H9 (cell line): ENCODE measurements at regions not wholly inside any gene's neighbourhood (a gene's known extent, or its start where the extent isn't known, plus 50 kb on each side); places are given as distances from the start of the nearest gene placed in this dataset.

ENCODE experiments used
- DNase-seq: peaks from one replicate; pipeline ENCODE4 v3.0.0-alpha.2; 2017
- H2AFZ ChIP-seq: one replicate; pipeline ENCODE4 v1.6.1; 2013; ENCODE audit warnings: mild to moderate bottlenecking, low read length, control low read depth, moderate library complexity
- H2AK5ac ChIP-seq: 2 replicates; pipeline ENCODE4 v1.6.1; 2013; ENCODE audit warnings: low read length, control low read depth, mixed read lengths; ENCODE audit not compliant: insufficient read length
- H2BK120ac ChIP-seq: one replicate; pipeline ENCODE4 v1.6.1; 2013; ENCODE audit warnings: low read depth, mild to moderate bottlenecking, low read length, control low read depth, inconsistent platforms; ENCODE audit not compliant: poor library complexity, severe bottlenecking
- H2BK12ac ChIP-seq: 2 replicates; pipeline ENCODE4 v1.6.1; 2013; ENCODE audit warnings: low read length, control low read depth, mixed read lengths, low read depth; ENCODE audit not compliant: insufficient read length
- H2BK15ac ChIP-seq: 2 replicates; pipeline ENCODE4 v1.6.1; 2013; ENCODE audit warnings: low read depth, low read length, control low read depth
- H2BK20ac ChIP-seq: one replicate; pipeline ENCODE4 v1.6.1; 2013; ENCODE audit warnings: low read depth, mild to moderate bottlenecking, low read length, control low read depth, inconsistent platforms; ENCODE audit not compliant: poor library complexity, severe bottlenecking
- H2BK5ac ChIP-seq: 2 replicates; pipeline ENCODE4 v1.6.1; 2013; ENCODE audit warnings: low read length, control low read depth, mixed read lengths; ENCODE audit not compliant: insufficient read length
- H3K14ac ChIP-seq: 2 replicates; pipeline ENCODE4 v1.6.1; 2013; ENCODE audit warnings: low read length, control low read depth; ENCODE audit not compliant: insufficient read depth
- H3K18ac ChIP-seq: 2 replicates; pipeline ENCODE4 v1.6.1; 2013; ENCODE audit warnings: low read depth, mild to moderate bottlenecking, mixed read lengths, low read length, control low read depth; ENCODE audit not compliant: insufficient read length
- H3K23ac ChIP-seq: 2 replicates; pipeline ENCODE4 v1.6.1; 2013; ENCODE audit warnings: low read length, control low read depth, mixed read lengths, low read depth; ENCODE audit not compliant: insufficient read length
- H3K23me2 ChIP-seq: 2 replicates; pipeline ENCODE4 v1.6.1; 2013; ENCODE audit warnings: low read depth, mild to moderate bottlenecking, mixed read lengths, low read length, control low read depth; ENCODE audit not compliant: insufficient read length, poor library complexity, severe bottlenecking
- H3K27ac ChIP-seq: 2 replicates; pipeline ENCODE4 v1.5.1; 2013; ENCODE audit warnings: low read length, control low read depth, mixed read lengths, low read depth; ENCODE audit not compliant: insufficient read length
- H3K27me3 ChIP-seq: 2 replicates; pipeline ENCODE4 v1.6.1; 2013; ENCODE audit warnings: low read length, control low read depth, inconsistent platforms; ENCODE audit not compliant: insufficient read depth
- H3K4ac ChIP-seq: 2 replicates; pipeline ENCODE4 v1.6.1; 2013; ENCODE audit warnings: low read depth, mild to moderate bottlenecking, control low read depth, inconsistent platforms, low read length, moderate library complexity
- H3K4me1 ChIP-seq: 2 replicates; pipeline ENCODE4 v1.6.1; 2013; ENCODE audit warnings: low read length, control low read depth, inconsistent platforms; ENCODE audit not compliant: insufficient read depth
- H3K4me2 ChIP-seq: 2 replicates; pipeline ENCODE4 v1.6.1; 2013; ENCODE audit warnings: low read length, control low read depth, mixed read lengths; ENCODE audit not compliant: insufficient read length, insufficient read depth
- H3K56ac ChIP-seq: 2 replicates; pipeline ENCODE4 v1.6.1; 2013; ENCODE audit warnings: low read depth, mild to moderate bottlenecking, mixed read lengths, low read length, control low read depth; ENCODE audit not compliant: insufficient read length
- H3K79me1 ChIP-seq: 2 replicates; pipeline ENCODE4 v1.6.1; 2013; ENCODE audit warnings: low read depth, mild to moderate bottlenecking, moderate library complexity, low read length, control low read depth, inconsistent platforms; ENCODE audit not compliant: insufficient read depth, poor library complexity, severe bottlenecking
- H3K79me2 ChIP-seq: 2 replicates; pipeline ENCODE4 v1.6.1; 2013; ENCODE audit warnings: low read length, control low read depth, inconsistent platforms; ENCODE audit not compliant: insufficient read depth
- H3K9ac ChIP-seq: 2 replicates; pipeline ENCODE4 v1.6.1; 2013; ENCODE audit warnings: low read length, control low read depth, mixed read lengths; ENCODE audit not compliant: insufficient read length; ENCODE audit errors: extremely low read depth
- H3K9me3 ChIP-seq: one replicate; pipeline ENCODE4 v1.6.1; 2013; ENCODE audit warnings: low read depth, low read length, inconsistent platforms; ENCODE audit not compliant: control insufficient read depth
- H3T11ph ChIP-seq: one replicate; pipeline ENCODE4 v1.6.1; 2013; ENCODE audit warnings: mild to moderate bottlenecking, low read length, control low read depth, inconsistent platforms
- H4K20me1 ChIP-seq: one replicate; pipeline ENCODE4 v1.6.1; 2013; ENCODE audit not compliant: control insufficient read depth, insufficient read length, insufficient read depth
- H4K5ac ChIP-seq: 2 replicates; pipeline ENCODE4 v1.6.1; 2013; ENCODE audit warnings: low read depth, mild to moderate bottlenecking, mixed read lengths, low read length, control low read depth; ENCODE audit not compliant: insufficient read length
- H4K8ac ChIP-seq: replicated peaks from 2 replicates; pipeline ENCODE4 v1.6.1; 2013; ENCODE audit warnings: low read length, control low read depth, mixed read lengths, low read depth; ENCODE audit not compliant: insufficient read length
- H4K91ac ChIP-seq: 2 replicates; pipeline ENCODE4 v1.6.1; 2013; ENCODE audit warnings: low read depth, mild to moderate bottlenecking, moderate library complexity, mixed read lengths, low read length, control low read depth; ENCODE audit not compliant: insufficient read length
- H3K27ac Mint-ChIP-seq, 3 experiments: 2 replicates in 2 of 3; 3 replicates in 1 of 3; pipeline ENCODE4 v1.8.0; 2020 to 2021; ENCODE audit warnings: mixed read lengths in 3 of 3, mild to moderate bottlenecking in 1 of 3, moderate library complexity in 1 of 3
- H3K27me3 Mint-ChIP-seq: 2 replicates; pipeline ENCODE4 v1.8.0; 2021; ENCODE audit warnings: low read depth, mild to moderate bottlenecking, moderate library complexity, mixed read lengths
- H3K36me3 Mint-ChIP-seq, 3 experiments: 2 replicates in 2 of 3; 3 replicates in 1 of 3; pipeline ENCODE4 v1.8.0; 2020 to 2021; ENCODE audit warnings: low read depth in 3 of 3, mixed read lengths in 3 of 3; ENCODE audit not compliant: insufficient read depth in 1 of 3
- H3K4me1 Mint-ChIP-seq, 2 experiments: 2 replicates each; pipeline ENCODE4 v1.8.0; 2020; ENCODE audit warnings: mixed read lengths in 2 of 2
- H3K4me3 Mint-ChIP-seq, 2 experiments: 2 replicates in 1 of 2; 3 replicates in 1 of 2; pipeline ENCODE4 v1.8.0; 2020 to 2021; ENCODE audit warnings: mild to moderate bottlenecking in 2 of 2, mixed read lengths in 2 of 2, moderate library complexity in 1 of 2
- H3K9me3 Mint-ChIP-seq, 2 experiments: 2 replicates in 1 of 2; 3 replicates in 1 of 2; pipeline ENCODE4 v1.8.0; 2020; ENCODE audit warnings: mild to moderate bottlenecking in 2 of 2, mixed read lengths in 2 of 2, moderate library complexity in 1 of 2
- CTCF ChIP-seq: fragments of 200-600 bp; sonication (generic); conservative IDR thresholded peaks from 3 replicates; pipeline ENCODE4 v1.8.0; 2021; ENCODE audit warnings: antibody characterized with exemption, mild to moderate bottlenecking
- WGBS: extraction: QIAGEN DNeasy Blood & Tissue Kit; methylation state at CpG from one replicate; pipeline ENCODE4 v1.1.7; 2013; ENCODE audit warnings: missing lambda C conversion rate, low lambda C conversion rate, mixed read lengths; ENCODE audit not compliant: insufficient read length; ENCODE audit errors: extremely low coverage; 5-methylcytosine and 5-hydroxymethylcytosine counted together

GRCh38 chr3:13152826-13153710 lies 79.8 kb upstream of the IQSEC1 start:
- Mint-ChIP-seq H3K27me3 (no peaks in the 10 kb centered on the region), H3K9me3 (peaks cover 4 to 20% of the 10 kb centered on the region in 2 experiments; a peak in 4 of 5 replicates), H3K36me3 (peaks cover 4 to 10% (median 10%) of the 10 kb centered on the region in 3 experiments), H3K4me1 (peaks cover 12 to 13% of the 10 kb centered on the region in 2 experiments), H3K4me3 (no peak overlapping the region), H3K27ac (no peak overlapping the region)
- H3K79me1 ChIP-seq = no peaks in the 10 kb centered on the region
- no peaks in the 10 kb centered on the region for H3K9me3 ChIP-seq
- no peak overlapping the region for H4K8ac ChIP-seq
- no peaks in the 10 kb centered on the region for H4K20me1 ChIP-seq
- H3K27ac ChIP-seq = no peak overlapping the region
- no peak overlapping the region for H3K9ac ChIP-seq
- no peak overlapping the region for H3K4ac ChIP-seq
- no peak overlapping the region for H3K14ac ChIP-seq
- no peak overlapping the region for H3K4me2 ChIP-seq
- H3K23me2 ChIP-seq = no peaks in the 10 kb centered on the region
- no peak overlapping the region for H2BK20ac ChIP-seq
- no peaks in the 10 kb centered on the region for H3K79me2 ChIP-seq
- H4K91ac ChIP-seq = no peak overlapping the region
- H3K27me3 ChIP-seq = no peaks in the 10 kb centered on the region
- WGBS = no CpG with 5 or more reads among the region's 11 CpGs
- H3K4me1 ChIP-seq = peaks cover 3% of the 10 kb centered on the region; the same call in 1 of the 2 replicates
- no peak overlapping the region for H4K5ac ChIP-seq
- peak; percentile 40; the same call in 2 of the 3 replicates for TF ChIP-seq CTCF
- H2AFZ ChIP-seq = no peak overlapping the region
- H3K56ac ChIP-seq = no peak overlapping the region
- H2BK120ac ChIP-seq = no peak overlapping the region
- no peak overlapping the region for H2BK5ac ChIP-seq
- H3K23ac ChIP-seq = no peak overlapping the region
- H2BK12ac ChIP-seq = no peak overlapping the region
- peak; percentile 47 for DNase-seq
- H2AK5ac ChIP-seq = no peak overlapping the region
- no peak overlapping the region for H3K18ac ChIP-seq
- no peak overlapping the region for H3T11ph ChIP-seq
- no peak overlapping the region for H2BK15ac ChIP-seq
